Cardiac fibroblast (primary cell): ENCODE measurements at regions not wholly inside any gene's neighbourhood (a gene's known extent, or its start where the extent isn't known, plus 50 kb on each side); places are given as distances from the start of the nearest gene placed in this dataset.

Experiments used
- DNase-seq, 2 donors: peaks; one replicate each; pipeline versions ENCODE4 v3.0.0 to v3.0.0-alpha.2; 2010; ENCODE audit warnings: low read depth in 2 of 2
- H3K4me3 ChIP-seq, 2 donors: replicated peaks in 1 of 2; 1 replicate in 1 of 2; 2 replicates in 1 of 2; pipeline ENCODE4 v1.5.1; 2011; ENCODE audit warnings: low read depth in 2 of 2, low read length in 2 of 2, mild to moderate bottlenecking in 2 of 2, moderate library complexity in 1 of 2
- TF ChIP-seq, protein P1 (sequence below): IDR thresholded peaks from one replicate; pipeline ENCODE4 v1.5.1; 2011; ENCODE audit warnings: low read depth, mild to moderate bottlenecking, low read length, inconsistent platforms

GRCh38 chr2:53275743-53276142, 491.9 kb upstream of the CHAC2 start:
- TF ChIP-seq, protein P1, sequence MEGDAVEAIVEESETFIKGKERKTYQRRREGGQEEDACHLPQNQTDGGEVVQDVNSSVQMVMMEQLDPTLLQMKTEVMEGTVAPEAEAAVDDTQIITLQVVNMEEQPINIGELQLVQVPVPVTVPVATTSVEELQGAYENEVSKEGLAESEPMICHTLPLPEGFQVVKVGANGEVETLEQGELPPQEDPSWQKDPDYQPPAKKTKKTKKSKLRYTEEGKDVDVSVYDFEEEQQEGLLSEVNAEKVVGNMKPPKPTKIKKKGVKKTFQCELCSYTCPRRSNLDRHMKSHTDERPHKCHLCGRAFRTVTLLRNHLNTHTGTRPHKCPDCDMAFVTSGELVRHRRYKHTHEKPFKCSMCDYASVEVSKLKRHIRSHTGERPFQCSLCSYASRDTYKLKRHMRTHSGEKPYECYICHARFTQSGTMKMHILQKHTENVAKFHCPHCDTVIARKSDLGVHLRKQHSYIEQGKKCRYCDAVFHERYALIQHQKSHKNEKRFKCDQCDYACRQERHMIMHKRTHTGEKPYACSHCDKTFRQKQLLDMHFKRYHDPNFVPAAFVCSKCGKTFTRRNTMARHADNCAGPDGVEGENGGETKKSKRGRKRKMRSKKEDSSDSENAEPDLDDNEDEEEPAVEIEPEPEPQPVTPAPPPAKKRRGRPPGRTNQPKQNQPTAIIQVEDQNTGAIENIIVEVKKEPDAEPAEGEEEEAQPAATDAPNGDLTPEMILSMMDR, result no peak
- no peak for DNase-seq
- H3K4me3 ChIP-seq, result no peak overlapping the region

- no peak overlapping the region for H3K4me3 ChIP-seq
- no peak for DNase-seq
- TF ChIP-seq, protein P1, result no peak
Observed at GRCh38 chr2:53268626-53269025, 499.0 kb upstream of the CHAC2 start.

DNA sequence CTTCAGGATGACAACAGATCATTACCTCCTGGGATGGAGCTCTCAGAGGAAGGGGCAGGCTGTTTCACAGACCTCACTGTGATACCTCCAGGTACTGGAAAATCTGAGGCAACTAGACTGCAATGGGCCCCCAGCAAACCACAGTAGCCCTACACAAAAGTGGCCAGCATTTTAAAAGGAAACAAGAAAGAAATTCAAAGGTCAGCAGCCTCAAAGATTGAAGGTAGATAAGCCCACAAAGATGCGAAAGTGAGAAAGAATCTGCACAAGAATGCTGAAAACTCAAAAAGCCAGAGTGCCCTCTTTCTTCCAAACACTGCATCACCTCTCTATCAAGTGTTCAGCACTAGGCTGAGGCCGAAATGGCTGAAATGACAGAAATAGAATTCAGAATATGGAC, 499.5 kb upstream of the CHAC2 start:
- DNase-seq, result no peak
- TF ChIP-seq, protein P1, result no peak
- H3K4me3 ChIP-seq, result no peak overlapping the region

GRCh38 chr2:53265544-53266299, 501.9 kb upstream of the CHAC2 start:
- TF ChIP-seq, protein P1, result no peak
- H3K4me3 ChIP-seq, result no peak overlapping the region
- DNase-seq, result no peak

DNA sequence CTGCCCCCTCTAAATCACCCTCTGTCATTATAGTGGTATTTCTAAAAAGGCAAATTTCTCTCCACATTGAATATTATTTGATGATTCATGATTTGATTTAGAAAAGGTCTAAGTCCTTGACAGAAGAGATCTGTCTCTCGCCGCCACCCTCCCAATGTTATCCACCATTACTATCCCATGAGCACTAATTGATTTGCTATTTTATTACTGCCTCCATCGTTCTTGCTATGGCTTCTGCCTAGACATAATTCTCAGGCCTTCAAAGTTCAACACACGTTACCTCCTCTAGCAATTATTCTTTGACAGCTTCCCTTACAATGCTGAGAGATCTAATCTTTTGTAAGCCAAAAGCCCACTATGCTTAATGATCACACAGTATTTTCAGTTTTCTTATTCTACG, 507.0 kb upstream of the CHAC2 start:
- DNase-seq, result no peak
- no peak overlapping the region for H3K4me3 ChIP-seq
- TF ChIP-seq, protein P1, result no peak

DNA sequence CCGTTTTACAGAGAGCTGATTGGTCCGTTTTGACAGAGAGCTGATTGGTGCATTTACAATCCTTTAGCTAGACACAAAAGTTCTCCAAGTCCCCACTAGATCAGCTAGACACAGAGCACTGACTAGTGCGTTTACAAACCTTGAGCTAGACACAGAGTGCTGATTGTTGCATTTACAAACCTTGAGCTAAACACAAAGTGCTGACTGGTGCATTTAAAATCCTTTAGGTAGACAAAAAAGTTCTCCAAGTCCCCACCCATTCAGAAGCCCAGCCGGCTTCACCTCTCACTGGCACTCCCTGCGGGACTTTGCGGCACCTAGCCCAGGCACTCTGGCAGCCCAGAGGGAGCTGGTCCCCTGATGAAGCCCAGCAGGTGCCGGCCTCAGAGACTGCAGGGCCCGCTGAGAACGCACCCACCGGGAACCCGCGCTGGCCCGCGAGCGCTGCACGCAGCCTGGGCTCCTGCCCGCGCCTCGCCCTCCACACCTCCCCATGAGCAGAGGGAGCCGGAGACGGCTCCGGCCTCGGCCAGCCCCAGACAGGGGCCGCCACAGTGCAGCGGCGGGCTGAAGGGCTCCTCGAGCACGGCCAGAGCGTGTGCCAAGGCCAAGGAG, 508.1 kb upstream of the CHAC2 start:
- no peak overlapping the region for H3K4me3 ChIP-seq
- DNase-seq, result no peak
- TF ChIP-seq, protein P1, result no peak
